CD4-positive, alpha-beta T cell treated with Interleukin-2 at 100 ng/mL for 4 hours (primary cell): ENCODE measurements at regions not wholly inside any gene's neighbourhood (a gene's known extent, or its start where the extent isn't known, plus 50 kb on each side); places are given as distances from the start of the nearest gene placed in this dataset.

Source experiments
- DNase-seq: peaks from one replicate; pipeline ENCODE4 v3.0.0-alpha.2; 2020; ENCODE audit warnings: low spot score

DNA sequence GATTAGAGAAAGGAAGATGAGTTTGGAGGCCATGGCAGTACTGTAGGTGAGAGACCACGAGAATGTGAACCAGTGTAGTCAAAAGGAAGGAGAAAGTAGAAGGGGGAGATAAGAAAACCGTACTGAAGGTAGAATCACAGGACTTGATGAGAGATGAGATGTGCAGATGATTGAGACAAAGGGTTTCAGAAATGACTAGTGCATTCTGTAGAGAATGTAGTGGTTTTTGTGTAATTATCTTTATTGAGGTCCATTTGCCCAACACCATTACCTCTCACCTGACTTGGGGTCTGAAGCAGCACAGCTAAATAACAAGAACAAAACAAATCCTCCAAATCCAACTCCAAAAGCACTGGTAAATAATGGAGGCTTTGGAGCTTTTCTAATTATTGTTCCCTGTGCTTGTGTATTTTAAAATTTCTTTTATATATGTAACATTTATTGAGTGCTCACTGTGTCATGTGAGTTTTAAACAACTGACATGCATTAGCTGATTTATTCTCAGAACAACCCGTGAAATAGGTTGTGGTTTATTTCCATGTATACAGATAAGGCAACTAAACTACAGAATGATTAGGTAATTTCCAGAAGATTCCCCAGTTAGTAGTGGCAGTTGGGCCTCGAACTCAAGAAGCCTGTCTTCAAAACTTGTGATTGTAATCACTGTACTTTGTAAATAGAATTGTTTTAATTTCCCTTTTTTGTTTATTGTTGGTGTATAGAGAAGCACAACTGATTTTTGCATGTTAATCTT lies 390.0 kb downstream of the AEBP2 start:
- no peak for DNase-seq

- DNase-seq, result no peak
Observed at GRCh38 chr12:19830446-19830845, 391.2 kb downstream of the AEBP2 start.

DNA sequence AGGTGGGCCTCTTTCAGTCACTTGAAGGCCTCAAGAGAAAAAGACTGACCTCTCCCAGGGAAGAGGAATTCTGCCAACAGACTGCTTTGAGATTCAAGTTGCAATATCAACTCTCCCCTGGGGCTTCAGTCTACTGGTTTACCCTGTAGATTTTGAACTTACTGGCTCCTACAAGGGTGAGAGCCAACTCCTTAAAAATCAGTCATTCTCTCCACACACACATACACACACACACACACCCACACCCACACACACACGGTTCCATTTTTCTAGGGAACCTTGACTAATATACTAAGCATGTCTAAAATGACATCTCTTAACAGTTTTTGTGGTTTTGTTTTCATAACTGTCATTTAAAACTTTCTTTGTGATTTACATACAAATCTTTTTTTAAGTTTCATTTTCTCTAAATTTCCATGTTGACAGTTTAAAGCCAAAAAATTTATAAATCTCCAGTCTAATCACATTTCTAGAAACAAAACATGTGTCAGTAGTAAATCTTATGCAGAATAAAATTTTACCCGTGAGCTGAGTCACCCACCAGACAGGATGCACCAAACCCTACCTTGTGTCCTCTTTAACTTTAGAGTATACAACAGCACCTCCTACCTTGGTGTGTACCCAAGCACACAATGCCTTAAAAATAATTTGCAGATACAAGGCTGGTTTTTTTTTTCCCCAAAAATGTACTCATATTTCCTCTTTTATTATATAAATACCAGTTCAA lies 394.6 kb downstream of the AEBP2 start:
- DNase-seq, result peak; percentile 1

DNA sequence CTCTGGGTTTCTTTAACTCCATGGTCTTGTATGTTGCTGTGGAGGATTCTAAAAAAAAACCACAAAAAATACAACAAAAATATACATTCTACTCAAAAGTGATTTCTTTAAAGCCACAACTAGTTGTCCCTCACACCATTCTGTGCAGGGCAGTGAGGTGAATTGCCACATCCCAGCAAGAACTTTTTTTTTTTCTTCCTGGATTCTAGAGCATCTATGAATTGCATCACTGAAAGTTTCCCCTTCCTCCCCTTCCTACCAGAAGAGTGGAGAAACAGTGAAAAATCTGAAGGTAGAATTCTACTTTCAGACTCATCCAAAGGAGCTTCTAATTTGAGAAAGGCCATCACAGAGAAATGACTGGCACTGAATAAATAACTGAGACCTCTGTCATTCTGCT lies 395.3 kb downstream of the AEBP2 start:
- DNase-seq, result no peak

- DNase-seq, result no peak
Observed at GRCh38 chr12:19836056-19836455, 396.8 kb downstream of the AEBP2 start.

DNA sequence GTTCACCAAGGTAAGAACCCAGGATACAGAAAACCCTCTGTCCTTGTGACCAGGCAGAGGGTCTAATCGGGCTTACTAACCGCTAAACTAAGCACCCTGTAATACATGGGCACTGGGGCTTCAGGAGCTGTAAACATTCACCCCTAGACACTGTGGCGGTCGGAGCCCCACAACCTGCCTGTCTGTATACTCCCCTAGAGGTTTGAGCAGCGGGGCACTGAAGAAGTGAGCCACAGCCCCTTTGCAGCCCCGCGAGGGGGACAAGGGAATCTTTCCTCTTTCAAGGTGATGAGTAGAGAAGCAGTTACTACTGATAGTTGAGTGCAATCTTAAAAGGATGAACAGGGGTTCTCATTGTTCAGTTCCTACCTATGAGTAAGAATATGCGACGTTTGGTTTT lies 397.2 kb downstream of the AEBP2 start:
- DNase-seq, result no peak

DNA sequence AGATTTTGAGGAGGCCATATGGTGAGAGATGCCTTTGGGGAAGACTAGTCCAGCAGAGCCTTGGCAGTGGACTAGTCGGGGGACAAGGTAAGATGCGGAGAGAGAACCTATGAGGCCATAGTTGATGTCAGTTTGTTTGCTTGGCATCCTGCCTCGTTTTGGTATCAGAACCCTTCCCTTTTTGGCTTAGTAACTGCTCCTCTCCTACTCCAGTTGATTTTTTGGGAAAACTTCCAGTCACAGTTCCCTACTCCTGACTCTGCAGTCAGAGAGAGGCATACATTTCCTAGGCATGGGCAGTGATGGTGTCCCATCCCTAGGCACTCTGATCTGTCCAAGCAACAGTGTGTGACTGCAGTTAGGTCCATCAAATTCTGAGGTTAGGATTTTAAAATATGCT lies 398.3 kb downstream of the AEBP2 start:
- no peak for DNase-seq

DNA sequence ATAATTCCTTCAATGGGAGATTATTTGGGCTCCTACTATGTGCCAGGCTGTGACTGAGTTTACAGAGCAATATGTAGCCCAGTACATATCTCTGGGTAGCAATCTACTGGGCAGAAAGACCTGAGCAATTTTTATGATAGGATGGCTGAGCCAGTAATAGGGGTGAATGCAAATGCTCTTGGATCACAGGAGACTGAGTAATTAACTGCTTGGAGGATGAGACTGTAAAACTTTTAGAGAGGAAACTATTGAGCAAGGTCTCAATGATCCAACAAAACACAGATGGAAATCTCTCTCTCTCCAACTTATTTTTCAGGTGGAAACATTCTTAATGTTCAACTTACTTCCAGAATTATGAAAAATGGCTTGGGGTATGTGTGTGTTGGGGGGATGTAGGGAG lies 402.2 kb downstream of the AEBP2 start:
- no peak for DNase-seq

GRCh38 chr12:19842116-19842515 lies 402.8 kb downstream of the AEBP2 start:
- DNase-seq, result no peak

- DNase-seq, result no peak
Observed at GRCh38 chr12:19844224-19844623, 404.9 kb downstream of the AEBP2 start.

GRCh38 chr12:19846574-19846973 lies 407.3 kb downstream of the AEBP2 start:
- DNase-seq, result no peak

DNA sequence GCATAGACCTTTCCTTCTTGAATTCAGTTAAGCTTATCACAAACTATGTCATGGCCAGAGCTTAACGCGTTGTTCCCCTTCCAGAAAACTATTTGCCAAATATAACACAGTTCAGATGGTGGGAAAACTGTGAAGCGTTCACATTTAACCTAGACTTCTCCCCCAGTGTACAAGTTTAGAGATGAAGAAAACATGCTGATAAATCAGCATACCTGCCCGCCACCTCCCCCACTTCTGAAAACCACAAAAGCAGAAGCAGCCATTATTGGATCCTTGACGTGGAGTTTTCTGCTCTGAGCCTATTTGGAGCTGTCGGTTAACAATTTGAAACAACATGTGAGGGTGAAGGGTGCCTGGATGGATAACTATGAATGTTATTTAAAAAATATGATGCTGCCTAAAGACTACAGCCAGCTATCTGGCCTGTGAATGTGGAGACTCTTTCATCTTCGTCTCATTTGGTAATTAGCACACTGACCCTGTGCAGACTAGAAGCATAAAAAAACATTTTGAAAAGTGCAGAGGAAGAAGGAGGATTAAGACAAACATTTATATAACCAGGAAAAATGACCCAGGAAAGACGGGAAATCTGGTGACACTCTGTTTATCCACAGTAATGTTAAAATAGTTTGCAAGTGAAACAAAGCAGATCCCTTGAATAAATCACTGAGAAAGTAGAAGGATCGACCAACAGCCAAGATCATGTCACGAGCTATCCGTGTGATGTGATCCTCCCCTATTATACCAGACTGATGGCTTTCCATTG lies 408.2 kb downstream of the AEBP2 start:
- DNase-seq, result no peak

- DNase-seq, result no peak
Observed at GRCh38 chr12:19848421-19848820, 409.1 kb downstream of the AEBP2 start.

GRCh38 chr12:19849208-19849607 lies 409.9 kb downstream of the AEBP2 start:
- DNase-seq, result no peak

DNA sequence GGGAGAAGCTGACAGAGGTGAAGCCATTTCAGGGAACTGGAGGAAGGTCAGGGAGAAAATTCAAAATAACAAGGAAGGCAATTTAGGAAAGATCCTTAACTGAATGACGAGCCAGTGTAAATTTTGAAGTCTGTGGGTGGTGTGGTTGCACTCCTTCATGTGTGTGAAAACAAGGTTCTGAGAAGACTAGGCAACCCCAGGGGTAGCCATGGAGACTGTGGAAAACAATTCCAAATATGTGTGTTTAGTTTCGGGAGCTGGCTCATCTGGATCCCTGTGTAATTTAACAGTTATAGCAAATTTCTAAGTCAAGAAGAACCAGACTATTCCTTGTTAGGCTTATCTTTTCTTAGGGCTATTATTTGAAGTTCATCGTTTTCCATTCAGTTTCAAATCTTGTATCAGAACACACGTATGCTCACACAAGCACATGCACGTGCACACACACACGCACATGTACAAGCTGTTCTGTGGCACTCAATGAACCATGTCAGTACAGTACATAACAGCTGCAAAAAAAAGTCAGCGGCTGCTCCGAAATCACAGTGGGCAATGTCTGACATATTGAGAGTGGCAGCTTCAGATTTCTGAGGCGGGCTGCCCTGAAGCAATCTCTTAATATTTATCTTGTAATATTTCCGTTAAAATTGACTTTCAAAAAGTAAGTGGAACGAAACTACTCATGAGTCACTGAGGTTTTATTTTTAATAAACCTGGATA lies 411.2 kb downstream of the AEBP2 start:
- no peak for DNase-seq

GRCh38 chr12:19852100-19852855 lies 413.0 kb downstream of the AEBP2 start:
- no peak for DNase-seq

DNA sequence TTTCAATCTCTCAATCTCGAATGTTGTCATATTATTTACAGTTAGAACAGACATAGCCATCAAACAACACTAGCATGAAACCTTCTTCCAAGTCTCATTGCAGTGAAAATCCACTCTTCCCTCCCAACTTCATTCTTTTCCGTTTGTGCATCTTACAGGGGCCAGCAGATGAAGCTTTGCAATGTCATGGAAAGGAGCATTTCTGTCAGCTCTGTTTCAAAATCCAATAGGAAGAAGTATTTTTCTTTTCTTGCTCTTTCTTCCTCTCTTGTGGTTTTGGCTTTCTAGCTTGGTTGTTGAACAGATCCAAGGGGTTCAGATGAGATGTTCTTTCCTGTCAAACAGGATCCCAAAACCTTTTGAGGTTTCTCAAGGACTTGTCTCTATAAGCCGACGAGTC lies 416.6 kb downstream of the AEBP2 start:
- DNase-seq, result no peak

DNA sequence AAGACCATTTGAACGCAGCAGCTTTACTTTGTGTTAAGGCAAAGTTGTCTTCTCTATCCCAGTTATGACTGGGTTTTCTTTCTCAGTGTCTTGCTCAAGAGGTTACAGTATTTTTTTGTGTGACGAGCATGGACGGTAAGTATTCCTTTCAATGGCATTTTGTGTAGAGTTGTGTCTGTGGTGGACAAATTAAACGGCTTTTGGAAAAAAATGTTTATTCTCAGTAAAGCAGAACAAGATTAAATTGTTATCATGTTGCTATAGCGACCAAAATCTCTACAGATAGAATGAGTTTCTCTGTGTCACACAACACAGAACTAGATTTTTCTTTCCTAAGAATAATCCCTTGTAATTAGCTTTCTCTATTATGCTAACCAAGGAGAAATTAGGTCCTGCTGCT lies 417.1 kb downstream of the AEBP2 start:
- DNase-seq, result no peak

GRCh38 chr12:19857204-19857603 lies 417.9 kb downstream of the AEBP2 start:
- no peak for DNase-seq

DNA sequence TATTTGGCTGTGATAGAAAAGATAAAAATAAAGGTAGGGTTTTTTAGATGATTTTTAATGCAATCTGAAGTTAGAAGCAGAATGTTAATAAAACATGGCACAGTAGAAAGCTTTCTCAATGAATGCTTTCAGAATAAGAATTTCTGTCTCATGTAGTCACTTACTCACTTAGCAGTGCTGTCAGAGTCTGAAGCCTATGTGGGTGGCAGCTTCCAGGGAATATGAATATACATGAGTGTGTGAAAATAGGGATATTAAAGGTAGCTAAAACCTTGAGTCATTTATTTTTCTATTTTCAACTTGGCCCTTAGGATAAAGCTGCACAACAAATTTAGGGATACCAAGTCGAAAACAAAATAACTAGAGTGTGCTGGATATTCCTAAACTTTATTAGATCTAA lies 427.9 kb downstream of the AEBP2 start:
- no peak for DNase-seq

- no peak for DNase-seq
Observed at GRCh38 chr12:19867970-19868369, 428.7 kb downstream of the AEBP2 start.

- no peak for DNase-seq
Observed at GRCh38 chr12:19869413-19869812, 430.1 kb downstream of the AEBP2 start.
